SK-N-MC (cell line): ENCODE measurements at regions not wholly inside any gene's neighbourhood (a gene's known extent, or its start where the extent isn't known, plus 50 kb on each side); places are given as distances from the start of the nearest gene placed in this dataset.

Source experiments
- EZH2 ChIP-seq: fragments of 200-600 bp; sonication (generic); IDR thresholded peaks from one replicate; pipeline ENCODE4 v1.6.1; 2017; ENCODE audit warnings: antibody characterized with exemption
- FOXP2 ChIP-seq: optimal IDR thresholded peaks from 2 replicates; pipeline ENCODE3; 2011; ENCODE audit warnings: mild to moderate bottlenecking, moderate library complexity; ENCODE audit not compliant: insufficient read depth; ENCODE audit errors: extremely low read length, control extremely low read depth
- POLR2AphosphoS5 ChIP-seq: IDR thresholded peaks from 2 replicates; pipeline ENCODE4 v1.6.1; 2012; ENCODE audit warnings: mild to moderate bottlenecking, low read depth, low read length, borderline replicate concordance

- TF ChIP-seq POLR2AphosphoS5 (no peak), EZH2 (no peak), FOXP2 (no peak)
Measured at GRCh38 chr12:118711185-118711584, 270.2 kb upstream of the SRRM4 start.
